ENCODE measurements at regions not wholly inside any gene's neighbourhood (a gene's known extent, or its start where the extent isn't known, plus 50 kb on each side); places are given as distances from the start of the nearest gene placed in this dataset.

GRCh38 chr15:35768949-35769348 is 223.0 kb upstream of the DPH6 start:
- DNase-seq (ENCODE audit: low read depth): no peak

- no peak for DNase-seq (ENCODE audit: low read depth)
Observed at GRCh38 chr15:35769656-35770055, 223.7 kb upstream of the DPH6 start.

GRCh38 chr15:35771746-35772442 is 225.9 kb upstream of the DPH6 start:
- no peak for DNase-seq (ENCODE audit: low read depth)

GRCh38 chr15:35774653-35775052 is 228.7 kb upstream of the DPH6 start:
- no peak for DNase-seq (ENCODE audit: low read depth)

GRCh38 chr15:35775471-35775870 is 229.5 kb upstream of the DPH6 start:
- DNase-seq (ENCODE audit: low read depth): no peak

GRCh38 chr15:35777061-35777460 is 231.1 kb upstream of the DPH6 start:
- no peak for DNase-seq (ENCODE audit: low read depth)

GRCh38 chr15:35783203-35783602 is 237.2 kb upstream of the DPH6 start:
- DNase-seq (ENCODE audit: low read depth): no peak

- no peak for DNase-seq (ENCODE audit: low read depth)
Observed at GRCh38 chr15:35784745-35785144, 238.8 kb upstream of the DPH6 start.

- DNase-seq (ENCODE audit: low read depth): no peak
Observed at GRCh38 chr15:35810007-35810406, 264.0 kb upstream of the DPH6 start.

- DNase-seq (ENCODE audit: low read depth): no peak
Observed at GRCh38 chr15:35813573-35813972, 267.6 kb upstream of the DPH6 start.

GRCh38 chr15:35818846-35819245 is 272.9 kb upstream of the DPH6 start:
- no peak for DNase-seq (ENCODE audit: low read depth)

- DNase-seq (ENCODE audit: low read depth): no peak
Observed at GRCh38 chr15:35822153-35822552, 276.2 kb upstream of the DPH6 start.

GRCh38 chr15:35827141-35827540 is 281.2 kb upstream of the DPH6 start:
- DNase-seq (ENCODE audit: low read depth): no peak

GRCh38 chr15:35827911-35828310 is 281.9 kb upstream of the DPH6 start:
- no peak for DNase-seq (ENCODE audit: low read depth)

GRCh38 chr15:35833581-35833980 is 287.6 kb upstream of the DPH6 start:
- no peak for DNase-seq (ENCODE audit: low read depth)

GRCh38 chr15:35834216-35834830 is 288.4 kb upstream of the DPH6 start:
- DNase-seq (ENCODE audit: low read depth): no peak

- DNase-seq (ENCODE audit: low read depth): no peak
Observed at GRCh38 chr15:35834866-35835265, 288.9 kb upstream of the DPH6 start.

- no peak for DNase-seq (ENCODE audit: low read depth)
Observed at GRCh38 chr15:35838424-35839111, 292.6 kb upstream of the DPH6 start.

GRCh38 chr15:35842631-35843030 is 296.7 kb upstream of the DPH6 start:
- peak; percentile 25 for DNase-seq (ENCODE audit: low read depth)

GRCh38 chr15:35843498-35843897 is 297.5 kb upstream of the DPH6 start:
- no peak for DNase-seq (ENCODE audit: low read depth)

- no peak for DNase-seq (ENCODE audit: low read depth)
Observed at GRCh38 chr15:35850284-35850683, 304.3 kb upstream of the DPH6 start.

- no peak for DNase-seq (ENCODE audit: low read depth)
Observed at GRCh38 chr15:35851491-35851890, 305.5 kb upstream of the DPH6 start.

All from myocyte (in vitro differentiated cells).